ENCODE measurements at regions not wholly inside any gene's neighbourhood (a gene's known extent, or its start where the extent isn't known, plus 50 kb on each side); places are given as distances from the start of the nearest gene placed in this dataset.

- no peak for TF ChIP-seq CTCF (IDR thresholded peaks at IDR 0.05; ENCODE audit: low read length)
- no peak for TF ChIP-seq EZH2 (IDR thresholded peaks at IDR 0.05; ENCODE audit: borderline replicate concordance, low read length)
Observed at GRCh38 chr6:56757588-56757984, 114.9 kb upstream of the DST start.

All from OCI-LY1 (cell line).